B cell (primary cell): ENCODE measurements at regions not wholly inside any gene's neighbourhood (a gene's known extent, or its start where the extent isn't known, plus 50 kb on each side); places are given as distances from the start of the nearest gene placed in this dataset.

Experiments used
- ATAC-seq: fragments of 200-7000 bp; cut with Tn5 transposase; one replicate; pipeline ENCODE4 v1.10.0; 2021; ENCODE audit warnings: low read depth, mild to moderate bottlenecking, moderate number of reproducible peaks, moderate library complexity
- CTCF ChIA-PET: fragments of 350-600 bp; sonication (Branson Sonifier 250); formaldehyde crosslinking; loops from one replicate; lab custom pipeline; 2021; ENCODE audit warnings: antibody characterized with exemption, inconsistent platforms; lab: Charles Lee
- POLR2A ChIA-PET: fragments of 350-600 bp; sonication (Branson Sonifier 250); formaldehyde crosslinking; loops from one replicate; lab custom pipeline; 2021; ENCODE audit warnings: antibody characterized with exemption; lab: Charles Lee
- DNase-seq: peaks from one replicate; pipeline ENCODE4 v3.0.0; 2013
- H2AFZ ChIP-seq: 2 replicates; pipeline ENCODE4 v1.6.1; 2012; ENCODE audit warnings: mild to moderate bottlenecking, low read depth, low read length; ENCODE audit not compliant: insufficient read depth, poor library complexity, severe bottlenecking
- H3K27ac ChIP-seq, 2 donors: 1 replicate in 1 of 2; 2 replicates in 1 of 2; pipeline ENCODE4 v1.5.1; 2012 to 2013; ENCODE audit warnings: low read length in 2 of 2, mild to moderate bottlenecking in 2 of 2, moderate library complexity in 1 of 2
- H3K27me3 ChIP-seq, 4 experiments: fragments of 200-600 bp in 1 of 4; sonication (generic) in 1 of 4; replicated peaks in 1 of 4; 1 replicate in 2 of 4; 2 replicates in 2 of 4; pipeline versions ENCODE4 v1.6.1 to v1.7.0; 2013 to 2016; ENCODE audit warnings: low read length in 3 of 4, mild to moderate bottlenecking in 2 of 4, mixed read lengths in 1 of 4, moderate library complexity in 1 of 4; ENCODE audit not compliant: insufficient read depth in 4 of 4, control insufficient read depth in 3 of 4; ENCODE audit errors: control extremely low read depth in 1 of 4
- H3K36me3 ChIP-seq, 2 experiments: replicated peaks in 1 of 2; 1 replicate in 1 of 2; 2 replicates in 1 of 2; pipeline versions ENCODE4 v1.6.1 to v1.7.1; 2013; ENCODE audit warnings: low read length in 1 of 2; ENCODE audit not compliant: insufficient read depth in 2 of 2, control insufficient read depth in 1 of 2; ENCODE audit errors: control extremely low read depth in 1 of 2, extremely low read depth in 1 of 2
- H3K4me1 ChIP-seq, 2 donors: fragments of 200-600 bp in 1 of 2; sonication (generic) in 1 of 2; 1 replicate in 1 of 2; 2 replicates in 1 of 2; pipeline versions ENCODE4 v1.5.1 to v1.6.1; 2013 to 2017; ENCODE audit warnings: low read length in 2 of 2; ENCODE audit not compliant: control insufficient read depth in 2 of 2, insufficient read depth in 2 of 2
- H3K4me2 ChIP-seq: replicated peaks from 2 replicates; pipeline ENCODE3; 2012; ENCODE audit warnings: mild to moderate bottlenecking, low read depth, low read length; ENCODE audit not compliant: poor library complexity, severe bottlenecking
- H3K4me3 ChIP-seq, 5 experiments: fragments of 200-600 bp in 1 of 5; sonication (generic) in 1 of 5; 1 replicate in 3 of 5; 2 replicates in 2 of 5; pipeline versions ENCODE4 v1.5.1 to v1.7.0; 2011 to 2016; ENCODE audit warnings: low read length in 4 of 5, mild to moderate bottlenecking in 4 of 5, low read depth in 2 of 5, control low read depth in 1 of 5, moderate library complexity in 1 of 5; ENCODE audit not compliant: insufficient read depth in 1 of 5; ENCODE audit errors: control extremely low read depth in 1 of 5, extremely low read depth in 1 of 5
- H3K79me2 ChIP-seq: fragments of 200-600 bp; sonication (generic); one replicate; pipeline ENCODE4 v1.6.0; 2016; ENCODE audit warnings: low read length; ENCODE audit not compliant: control insufficient read depth, insufficient read depth
- H3K9ac ChIP-seq: fragments of 200-600 bp; sonication (generic); 2 replicates; pipeline ENCODE4 v1.6.1; 2017; ENCODE audit warnings: mild to moderate bottlenecking, low read length, moderate library complexity
- H3K9me3 ChIP-seq, 3 donors: one replicate each; pipeline versions ENCODE4 v1.6.1 to v1.7.1; 2013; ENCODE audit warnings: low read length in 2 of 3; ENCODE audit not compliant: control insufficient read depth in 2 of 3, insufficient read depth in 1 of 3; ENCODE audit errors: control extremely low read depth in 1 of 3
- H4K20me1 ChIP-seq: 2 replicates; pipeline ENCODE4 v1.6.0; 2012; ENCODE audit warnings: mild to moderate bottlenecking, low read length; ENCODE audit not compliant: insufficient read depth, control insufficient read depth, poor library complexity, severe bottlenecking
- H3K27ac Mint-ChIP-seq: one replicate; pipeline ENCODE4 v1.8.0; 2021; ENCODE audit warnings: mixed read lengths
- H3K27me3 Mint-ChIP-seq: one replicate; pipeline ENCODE4 v1.8.0; 2021; ENCODE audit warnings: mixed read lengths
- H3K4me1 Mint-ChIP-seq: one replicate; pipeline ENCODE4 v1.8.0; 2021; ENCODE audit warnings: mixed read lengths
- H3K4me3 Mint-ChIP-seq: one replicate; pipeline ENCODE4 v1.8.0; 2021; ENCODE audit warnings: mixed read lengths
- H3K9me3 Mint-ChIP-seq: one replicate; pipeline ENCODE4 v1.8.0; 2022; ENCODE audit warnings: mixed read lengths; ENCODE audit not compliant: insufficient read depth
- EZH2 ChIP-seq: IDR thresholded peaks from 2 replicates; pipeline ENCODE4 v1.6.1; 2012; ENCODE audit warnings: borderline replicate concordance, low read depth, mild to moderate bottlenecking, moderate library complexity, low read length; ENCODE audit not compliant: insufficient read depth, poor library complexity, severe bottlenecking
- WGBS: methylation state at CpG from one replicate; pipeline ENCODE4 v1.1.5; 2013; ENCODE audit warnings: missing lambda C conversion rate; ENCODE audit not compliant: insufficient coverage; 5-methylcytosine and 5-hydroxymethylcytosine counted together
- intact Hi-C: fragments of 100-400 bp; cut with micrococcal nuclease; formaldehyde crosslinking; loops from one replicate; pipeline ENCODE4 v1.10.0; 2022
- TF ChIP-seq, protein P1 (sequence below): fragments of 200-600 bp; IDR thresholded peaks from one replicate; pipeline ENCODE4 v1.8.0; 2022; ENCODE audit warnings: antibody characterized with exemption, mild to moderate bottlenecking

DNA sequence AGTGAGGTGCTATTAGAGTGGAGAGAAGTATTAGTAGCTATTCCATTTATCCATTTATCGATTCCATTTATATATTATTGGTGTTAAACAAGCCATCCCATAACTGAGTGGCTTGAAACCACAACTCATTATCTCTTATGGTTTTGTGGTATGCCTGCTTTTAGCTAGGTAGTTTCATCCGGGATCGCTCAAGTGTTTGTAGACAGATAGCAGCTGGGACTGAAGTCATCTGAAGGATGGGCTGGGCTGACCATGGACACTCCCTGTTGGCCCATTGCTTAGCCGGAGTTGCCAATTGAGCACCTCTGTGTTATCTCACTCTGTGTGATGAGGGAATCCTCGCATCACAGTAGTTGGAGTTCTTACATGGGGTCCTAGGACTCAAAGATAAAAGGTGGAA, 622.5 kb downstream of the PLA2G4A start:
- ATAC-seq (no peak), DNase-seq (no peak)
- no peaks in the 10 kb centered on the region for H3K9me3 ChIP-seq
- H3K27ac ChIP-seq, result no peak overlapping the region
- no peaks in the 10 kb centered on the region for H3K36me3 ChIP-seq
- TF ChIP-seq EZH2, result no peak
- TF ChIP-seq, protein P1, sequence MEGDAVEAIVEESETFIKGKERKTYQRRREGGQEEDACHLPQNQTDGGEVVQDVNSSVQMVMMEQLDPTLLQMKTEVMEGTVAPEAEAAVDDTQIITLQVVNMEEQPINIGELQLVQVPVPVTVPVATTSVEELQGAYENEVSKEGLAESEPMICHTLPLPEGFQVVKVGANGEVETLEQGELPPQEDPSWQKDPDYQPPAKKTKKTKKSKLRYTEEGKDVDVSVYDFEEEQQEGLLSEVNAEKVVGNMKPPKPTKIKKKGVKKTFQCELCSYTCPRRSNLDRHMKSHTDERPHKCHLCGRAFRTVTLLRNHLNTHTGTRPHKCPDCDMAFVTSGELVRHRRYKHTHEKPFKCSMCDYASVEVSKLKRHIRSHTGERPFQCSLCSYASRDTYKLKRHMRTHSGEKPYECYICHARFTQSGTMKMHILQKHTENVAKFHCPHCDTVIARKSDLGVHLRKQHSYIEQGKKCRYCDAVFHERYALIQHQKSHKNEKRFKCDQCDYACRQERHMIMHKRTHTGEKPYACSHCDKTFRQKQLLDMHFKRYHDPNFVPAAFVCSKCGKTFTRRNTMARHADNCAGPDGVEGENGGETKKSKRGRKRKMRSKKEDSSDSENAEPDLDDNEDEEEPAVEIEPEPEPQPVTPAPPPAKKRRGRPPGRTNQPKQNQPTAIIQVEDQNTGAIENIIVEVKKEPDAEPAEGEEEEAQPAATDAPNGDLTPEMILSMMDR, result no peak
- H3K4me2 ChIP-seq, result no peak overlapping the region
- H3K9ac ChIP-seq, result no peak overlapping the region
- no peaks in the 10 kb centered on the region for H3K9me3 Mint-ChIP-seq
- H3K27me3 ChIP-seq, result no peaks in the 10 kb centered on the region
- no peaks in the 10 kb centered on the region for H4K20me1 ChIP-seq
- 89% methylated on average over 3 of the region's 5 CpGs for WGBS
- CTCF ChIA-PET, result no interaction called here
- intact Hi-C loops, result no loop called here
- no peak overlapping the region for H2AFZ ChIP-seq
- no peaks in the 10 kb centered on the region for H3K4me1 Mint-ChIP-seq
- H3K4me1 ChIP-seq, result no peaks in the 10 kb centered on the region
- no peaks in the 10 kb centered on the region for H3K27me3 Mint-ChIP-seq
- no peak overlapping the region for H3K27ac Mint-ChIP-seq
- no peak overlapping the region for H3K4me3 Mint-ChIP-seq
- POLR2A ChIA-PET, result no interaction called here
- no peaks in the 10 kb centered on the region for H3K79me2 ChIP-seq
- no peak overlapping the region for H3K4me3 ChIP-seq

DNA sequence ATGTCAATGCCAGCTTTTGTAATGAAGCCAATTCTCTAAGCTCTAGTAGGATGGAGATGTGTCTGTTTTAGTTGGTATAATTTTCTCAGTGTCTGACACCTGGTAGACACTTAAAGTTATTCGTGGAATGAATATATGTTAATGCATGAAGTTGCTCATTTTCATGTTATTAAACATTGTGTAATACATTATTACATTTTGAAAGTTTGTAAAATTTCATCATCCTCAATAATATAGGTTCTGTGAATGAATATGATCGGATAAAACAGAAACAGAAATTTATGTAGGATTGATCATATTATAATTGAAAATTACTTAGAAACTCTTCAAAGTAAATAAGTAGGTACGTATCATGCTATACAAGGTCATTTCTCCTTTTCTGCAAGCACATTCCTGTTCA, 625.3 kb downstream of the PLA2G4A start:
- DNase-seq (no peak), ATAC-seq (no peak)
- no peaks in the 10 kb centered on the region for H3K36me3 ChIP-seq
- H3K4me1 ChIP-seq, result no peaks in the 10 kb centered on the region
- H3K4me3 Mint-ChIP-seq, result no peak overlapping the region
- no peaks in the 10 kb centered on the region for H3K79me2 ChIP-seq
- CTCF ChIA-PET, result no interaction called here
- H3K4me3 ChIP-seq, result no peak overlapping the region
- H4K20me1 ChIP-seq, result no peaks in the 10 kb centered on the region
- no peak overlapping the region for H3K27ac Mint-ChIP-seq
- H3K27me3 ChIP-seq, result no peaks in the 10 kb centered on the region
- H3K9ac ChIP-seq, result no peak overlapping the region
- H2AFZ ChIP-seq, result no peak overlapping the region
- no peak for TF ChIP-seq EZH2
- TF ChIP-seq, protein P1, result no peak
- H3K27ac ChIP-seq, result no peak overlapping the region
- no peaks in the 10 kb centered on the region for H3K4me1 Mint-ChIP-seq
- H3K4me2 ChIP-seq, result no peak overlapping the region
- H3K9me3 Mint-ChIP-seq, result peaks cover 2% of the 10 kb centered on the region
- no peaks in the 10 kb centered on the region for H3K27me3 Mint-ChIP-seq
- no peaks in the 10 kb centered on the region for H3K9me3 ChIP-seq
- intact Hi-C loops, result no loop called here
- WGBS, result no CpG with 5 or more reads among the region's 3 CpGs
- POLR2A ChIA-PET, result no interaction called here
